ENCODE measurements at regions not wholly inside any gene's neighbourhood (a gene's known extent, or its start where the extent isn't known, plus 50 kb on each side); places are given as distances from the start of the nearest gene placed in this dataset.
"Not testable (repeated sequence)": the region's sequence is repeated elsewhere in the genome, so short reads cannot be mapped to it uniquely, and the experiment has no call there.

GRCh38 chr9:1890201-1890600, 124.9 kb upstream of the SMARCA2 start:
- Histone ChIP-seq H3K9me3 (no peaks in the 10 kb centered on the region), H3K27me3 (no peaks in the 10 kb centered on the region), H3K4me1 (no peaks in the 10 kb centered on the region), H3K27ac (no peak overlapping the region), H3K4me3 (no peak overlapping the region), H3K36me3 (no peaks in the 10 kb centered on the region)
- DNase-seq (no peak), ATAC-seq (no peak)
- TF ChIP-seq, protein P1, sequence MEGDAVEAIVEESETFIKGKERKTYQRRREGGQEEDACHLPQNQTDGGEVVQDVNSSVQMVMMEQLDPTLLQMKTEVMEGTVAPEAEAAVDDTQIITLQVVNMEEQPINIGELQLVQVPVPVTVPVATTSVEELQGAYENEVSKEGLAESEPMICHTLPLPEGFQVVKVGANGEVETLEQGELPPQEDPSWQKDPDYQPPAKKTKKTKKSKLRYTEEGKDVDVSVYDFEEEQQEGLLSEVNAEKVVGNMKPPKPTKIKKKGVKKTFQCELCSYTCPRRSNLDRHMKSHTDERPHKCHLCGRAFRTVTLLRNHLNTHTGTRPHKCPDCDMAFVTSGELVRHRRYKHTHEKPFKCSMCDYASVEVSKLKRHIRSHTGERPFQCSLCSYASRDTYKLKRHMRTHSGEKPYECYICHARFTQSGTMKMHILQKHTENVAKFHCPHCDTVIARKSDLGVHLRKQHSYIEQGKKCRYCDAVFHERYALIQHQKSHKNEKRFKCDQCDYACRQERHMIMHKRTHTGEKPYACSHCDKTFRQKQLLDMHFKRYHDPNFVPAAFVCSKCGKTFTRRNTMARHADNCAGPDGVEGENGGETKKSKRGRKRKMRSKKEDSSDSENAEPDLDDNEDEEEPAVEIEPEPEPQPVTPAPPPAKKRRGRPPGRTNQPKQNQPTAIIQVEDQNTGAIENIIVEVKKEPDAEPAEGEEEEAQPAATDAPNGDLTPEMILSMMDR (IDR thresholded peaks at IDR 0.05): no peak
- intact Hi-C loops (cut with DNase I): no loop called here

- intact Hi-C loops (cut with DNase I): no loop called here
- TF ChIP-seq, protein P1 (IDR thresholded peaks at IDR 0.05): no peak
- peak; percentile 17 for ATAC-seq
These were observed 124.3 kb upstream of the SMARCA2 start for GRCh38 chr9:1890816-1891215.

DNA sequence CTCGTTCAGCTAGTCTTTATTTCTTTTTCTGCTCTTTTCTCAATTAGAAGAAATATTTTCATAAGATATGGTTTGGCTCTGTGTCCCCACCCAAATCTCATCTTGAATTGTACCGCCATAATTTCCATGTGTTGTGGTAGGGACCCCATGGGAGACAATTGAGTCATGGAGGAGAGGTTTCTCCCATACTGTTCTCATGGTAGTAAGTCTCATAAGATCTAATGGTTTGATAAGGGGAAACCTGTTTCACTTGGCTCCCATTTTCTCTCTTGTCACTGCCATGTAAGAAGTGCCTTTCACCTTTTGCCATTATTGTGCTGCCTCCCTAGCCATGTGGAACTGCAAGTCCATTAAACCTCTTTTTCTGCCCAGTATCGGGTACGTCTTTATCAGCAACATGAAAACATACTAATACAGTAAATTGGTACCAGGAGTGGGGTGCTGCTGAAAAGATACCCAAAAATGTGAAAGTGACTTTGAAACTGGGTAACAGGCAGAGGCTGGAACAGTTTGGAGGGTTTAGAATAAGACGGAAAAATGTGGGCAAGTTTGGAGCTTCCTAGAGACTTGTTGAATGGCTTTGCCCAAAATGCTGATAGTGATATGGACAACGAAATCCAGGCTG, 112.0 kb upstream of the SMARCA2 start:
- peaks cover 0 to 45% of the 10 kb centered on the region in 2 donors for H3K9me3 ChIP-seq
- H3K4me3 ChIP-seq; H3K27me3 ChIP-seq; intact Hi-C loops (cut with DNase I); H3K36me3 ChIP-seq; ATAC-seq; H3K27ac ChIP-seq; H3K4me1 ChIP-seq; DNase-seq: not testable (repeated sequence)

More at GRCh38 chr9:1890816-1891215, 124.3 kb upstream of the SMARCA2 start:
- H3K9me3 ChIP-seq: no peaks in the 10 kb centered on the region
- H3K27me3 ChIP-seq: no peaks in the 10 kb centered on the region
- H3K36me3 ChIP-seq: no peaks in the 10 kb centered on the region
- DNase-seq: peak in 2 of 4 donors; percentile 39 to 70
- no peak overlapping the region for H3K27ac ChIP-seq
- H3K4me3 ChIP-seq: no peak overlapping the region
- no peaks in the 10 kb centered on the region for H3K4me1 ChIP-seq

DNA sequence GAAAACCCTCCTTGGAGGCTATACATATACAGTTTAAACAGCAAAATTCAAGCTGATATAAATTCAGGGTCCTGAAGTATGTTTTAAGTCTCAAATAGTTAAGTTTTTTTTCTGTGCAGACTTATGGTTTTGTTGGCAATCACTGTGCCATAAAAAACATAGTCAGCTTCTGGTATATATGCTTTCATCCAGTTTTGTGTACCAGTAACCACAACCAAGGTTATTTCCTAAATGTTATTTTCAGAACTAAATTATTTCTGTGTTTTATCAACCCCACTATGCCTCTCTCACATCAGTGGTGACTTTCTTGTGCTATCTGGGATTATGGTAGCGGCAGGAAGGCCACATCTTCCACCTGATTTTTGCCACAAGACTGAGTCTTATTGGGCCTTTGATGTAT, 107.7 kb upstream of the SMARCA2 start:
- H3K27me3 ChIP-seq: no peaks in the 10 kb centered on the region
- TF ChIP-seq, protein P1 (IDR thresholded peaks at IDR 0.05): no peak
- no peak overlapping the region for H3K4me3 ChIP-seq
- no peaks in the 10 kb centered on the region for H3K4me1 ChIP-seq
- no peak for ATAC-seq
- no peak for DNase-seq
- intact Hi-C loops (cut with DNase I): no loop called here
- H3K36me3 ChIP-seq: no peaks in the 10 kb centered on the region
- peaks cover 0 to 28% of the 10 kb centered on the region in 2 donors for H3K9me3 ChIP-seq
- H3K27ac ChIP-seq: no peak overlapping the region

- Histone ChIP-seq H3K27ac (no peak overlapping the region), H3K27me3 (no peaks in the 10 kb centered on the region), H3K4me3 (no peak overlapping the region), H3K4me1 (no peaks in the 10 kb centered on the region), H3K9me3 (peaks cover 0 to 11% of the 10 kb centered on the region in 2 donors), H3K36me3 (no peaks in the 10 kb centered on the region)
- TF ChIP-seq, protein P1 (IDR thresholded peaks at IDR 0.05): no peak
- DNase-seq: no peak
- no peak for ATAC-seq
- intact Hi-C loops (cut with DNase I): no loop called here
These were observed 105.8 kb upstream of the SMARCA2 start for GRCh38 chr9:1909322-1909721.

GRCh38 chr9:1910269-1910811, 104.8 kb upstream of the SMARCA2 start:
- Histone ChIP-seq H3K27ac (no peak overlapping the region), H3K27me3 (no peaks in the 10 kb centered on the region), H3K4me3 (no peak overlapping the region), H3K9me3 (peaks cover 0 to 4% of the 10 kb centered on the region in 2 donors), H3K4me1 (no peaks in the 10 kb centered on the region), H3K36me3 (no peaks in the 10 kb centered on the region)
- intact Hi-C loops (cut with DNase I): no loop called here
- ATAC-seq: no peak
- TF ChIP-seq, protein P1 (IDR thresholded peaks at IDR 0.05): no peak
- no peak for DNase-seq

All from left lung (tissue), 4 donors.